Gastrocnemius medialis (tissue), 4 donors: ENCODE measurements at regions not wholly inside any gene's neighbourhood (a gene's known extent, or its start where the extent isn't known, plus 50 kb on each side); places are given as distances from the start of the nearest gene placed in this dataset.

Experiments
- CTCF ChIP-seq, 5 experiments: fragments of 450-650 bp in 3 of 5; fragments of 200-600 bp in 2 of 5; sonication (generic) in 2 of 5; IDR thresholded peaks in 4 of 5; conservative IDR thresholded peaks in 1 of 5; 1 replicate in 4 of 5; 2 replicates in 1 of 5; pipeline ENCODE4 v1.5.1; 2016 to 2019; ENCODE audit warnings: antibody characterized with exemption in 5 of 5, mild to moderate bottlenecking in 3 of 5, moderate library complexity in 3 of 5
- POLR2A ChIP-seq, 2 donors: fragments of 450-650 bp; IDR thresholded peaks; one replicate each; pipeline ENCODE4 v1.6.1; 2017; ENCODE audit warnings: antibody characterized with exemption in 2 of 2, mild to moderate bottlenecking in 2 of 2, moderate library complexity in 2 of 2

GRCh38 chr9:85392260-85392659, 349.5 kb downstream of the AGTPBP1 start:
- TF ChIP-seq CTCF (IDR thresholded peaks at IDR 0.05 in 4 of 5, conservative IDR thresholded peaks at IDR 0.05 in 1 of 5) = no peak
- TF ChIP-seq POLR2A (IDR thresholded peaks at IDR 0.05) = no peak
